K562 (cell line): ENCODE measurements at regions not wholly inside any gene's neighbourhood (a gene's known extent, or its start where the extent isn't known, plus 50 kb on each side); places are given as distances from the start of the nearest gene placed in this dataset.

Experiments used
- BRF2 ChIP-seq: IDR thresholded peaks from 3 replicates; pipeline ENCODE4 v1.6.1; 2011; ENCODE audit warnings: borderline replicate concordance, mild to moderate bottlenecking; ENCODE audit not compliant: insufficient read length, insufficient read depth
- CHAMP1 ChIP-seq: fragments of 450-650 bp; IDR thresholded peaks from 2 replicates; pipeline ENCODE4 v1.6.1; 2016; ENCODE audit warnings: mild to moderate bottlenecking
- CTCF ChIP-seq, 3 experiments: IDR thresholded peaks in 2 of 3; conservative IDR thresholded peaks in 1 of 3; 2 replicates each; pipeline ENCODE4 v1.5.1; 2011 to 2012; ENCODE audit warnings: low read length in 3 of 3, mild to moderate bottlenecking in 3 of 3, control low read depth in 2 of 3, improper control_type of control experiment in 1 of 3, inconsistent platforms in 1 of 3, low read depth in 1 of 3, mixed read lengths in 1 of 3, moderate library complexity in 1 of 3; ENCODE audit not compliant: insufficient read depth in 2 of 3
- ETS2 ChIP-seq: IDR thresholded peaks from 2 replicates; pipeline ENCODE4 v1.6.1; 2016; ENCODE audit warnings: borderline replicate concordance, missing genetic modification characterization, mild to moderate bottlenecking, moderate library complexity, missing compliant biosample characterization; ENCODE audit not compliant: poor library complexity, severe bottlenecking
- EZH2 ChIP-seq: IDR thresholded peaks from 2 replicates; pipeline ENCODE4 v1.6.1; 2012; ENCODE audit warnings: low read depth, mild to moderate bottlenecking, inconsistent platforms, low read length, borderline replicate concordance
- FOXK1 ChIP-seq: sonication (generic); formaldehyde crosslinking; IDR thresholded peaks from 2 replicates; pipeline ENCODE4 v1.8.0; 2022; ENCODE audit warnings: missing genetic modification reagents, mild to moderate bottlenecking, borderline replicate concordance
- HOMEZ ChIP-seq: fragments of 250-450 bp; sonication (Bioruptor Pico); IDR thresholded peaks from 2 replicates; pipeline ENCODE4 v1.4.0; 2020; ENCODE audit warnings: mild to moderate bottlenecking, moderate library complexity
- NBN ChIP-seq: fragments of 450-650 bp; IDR thresholded peaks from 2 replicates; pipeline ENCODE4 v1.6.1; 2016; ENCODE audit warnings: low read depth, mild to moderate bottlenecking
- NFIC ChIP-seq: fragments of 450-650 bp; IDR thresholded peaks from 2 replicates; pipeline ENCODE4 v1.6.1; 2017; ENCODE audit warnings: mild to moderate bottlenecking, inconsistent platforms
- POLR2A ChIP-seq: fragments of 450-650 bp; conservative IDR thresholded peaks from 2 replicates; pipeline ENCODE4 v1.6.1; 2016
- POLR2AphosphoS2 ChIP-seq: IDR thresholded peaks from 2 replicates; pipeline ENCODE4 v1.6.1; 2012; ENCODE audit warnings: low read length, improper control_type of control experiment
- TCF7L2 ChIP-seq: fragments of 150-350 bp; IDR thresholded peaks from 2 replicates; pipeline ENCODE4 v1.6.1; 2016; ENCODE audit warnings: low read depth, mild to moderate bottlenecking, low read length, moderate library complexity
- ZNF184 ChIP-seq: sonication (generic); formaldehyde crosslinking; IDR thresholded peaks from 2 replicates; pipeline ENCODE4 v1.5.0; 2020; ENCODE audit warnings: missing genetic modification reagents
- ZNF785 ChIP-seq: fragments of 250-450 bp; sonication (Bioruptor Pico); IDR thresholded peaks from 2 replicates; pipeline ENCODE4 v1.4.0; 2020; ENCODE audit warnings: mild to moderate bottlenecking

GRCh38 chr4:169342159-169342860, 71.6 kb upstream of the SH3RF1 start:
- no peak for TF ChIP-seq HOMEZ
- TF ChIP-seq CTCF (IDR thresholded peaks at IDR 0.05 in 2 of 3, conservative IDR thresholded peaks at IDR 0.05 in 1 of 3; ENCODE audit: insufficient read depth in 2 of 3, low read depth in 1 of 3, low read length in 3 of 3): no peak
- TF ChIP-seq EZH2: no peak
- no peak for TF ChIP-seq POLR2AphosphoS2
- TF ChIP-seq NFIC: no peak
- TF ChIP-seq ZNF785 (CRISPR knock-in tag): no peak
- TF ChIP-seq CHAMP1: no peak
- TF ChIP-seq ETS2 (tag): no peak
- no peak for TF ChIP-seq NBN
- no peak for TF ChIP-seq FOXK1 (CRISPR knock-in tag)
- TF ChIP-seq POLR2A: no peak
- TF ChIP-seq ZNF184 (CRISPR knock-in tag): no peak
- no peak for TF ChIP-seq TCF7L2
- TF ChIP-seq BRF2: no peak
